IMR-90 (cell line): ENCODE measurements at regions not wholly inside any gene's neighbourhood (a gene's known extent, or its start where the extent isn't known, plus 50 kb on each side); places are given as distances from the start of the nearest gene placed in this dataset.

Source experiments
- ATAC-seq: fragments of 200-7000 bp; cut with Tn5 transposase; 2 replicates; pipeline ENCODE4 v1.9.1; 2020; ENCODE audit warnings: low read depth, mild to moderate bottlenecking, moderate library complexity
- BruUV-seq: library from RNA; stranded (reverse); fragments of 400-500 nt; replicated peaks from 2 replicates; lab custom pipeline; 2021; lab: Mats Ljungman, UMichigan
- CTCF ChIA-PET: fragments of 300-600 bp; formaldehyde crosslinking; extraction: SDS; loops from one replicate; lab custom pipeline; 2021; ENCODE audit warnings: antibody characterized with exemption; lab: Yijun Ruan, JAX
- POLR2A ChIA-PET: fragments of 300-600 bp; sonication (Branson Sonifier 250); formaldehyde crosslinking; loops from one replicate; lab custom pipeline; 2022; ENCODE audit warnings: antibody characterized with exemption; ENCODE audit not compliant: unreplicated experiment; lab: Charles Lee
- DNase-seq: peaks from one replicate; pipeline ENCODE4 v3.0.0; 2013
- H2AFZ ChIP-seq: replicated peaks from 2 replicates; pipeline ENCODE3; 2013; ENCODE audit warnings: low read length, mild to moderate bottlenecking; ENCODE audit not compliant: poor library complexity
- H2AK5ac ChIP-seq: 2 replicates; pipeline ENCODE4 v1.6.1; 2013; ENCODE audit warnings: low read depth, low read length, inconsistent platforms
- H2AK9ac ChIP-seq: replicated peaks from 2 replicates; pipeline ENCODE3; 2013; ENCODE audit warnings: mild to moderate bottlenecking, low read depth, low read length, moderate library complexity; ENCODE audit not compliant: poor library complexity
- H2BK120ac ChIP-seq: 2 replicates; pipeline ENCODE4 v1.6.1; 2013; ENCODE audit warnings: low read depth, low read length, inconsistent platforms
- H2BK15ac ChIP-seq: 3 replicates; pipeline ENCODE4 v1.6.1; 2013; ENCODE audit warnings: low read depth, low read length, inconsistent platforms
- H2BK20ac ChIP-seq: 2 replicates; pipeline ENCODE4 v1.6.1; 2013; ENCODE audit warnings: low read depth, mild to moderate bottlenecking, inconsistent platforms, low read length, moderate library complexity
- H2BK5ac ChIP-seq: 2 replicates; pipeline ENCODE4 v1.6.1; 2013; ENCODE audit warnings: mild to moderate bottlenecking, low read depth, low read length, inconsistent platforms; ENCODE audit not compliant: poor library complexity, severe bottlenecking
- H3K14ac ChIP-seq: replicated peaks from 2 replicates; pipeline ENCODE4 v1.6.1; 2013; ENCODE audit warnings: low read depth, low read length, inconsistent platforms
- H3K18ac ChIP-seq: 2 replicates; pipeline ENCODE4 v1.6.1; 2013; ENCODE audit warnings: low read depth, low read length, control low read depth
- H3K23ac ChIP-seq: 2 replicates; pipeline ENCODE4 v1.6.1; 2013; ENCODE audit warnings: low read depth, low read length, inconsistent platforms
- H3K27ac ChIP-seq: 2 replicates; pipeline ENCODE4 v1.5.1; 2013; ENCODE audit warnings: mild to moderate bottlenecking, control low read depth, low read length; ENCODE audit not compliant: insufficient read depth
- H3K27me3 ChIP-seq: 2 replicates; pipeline ENCODE4 v1.6.1; 2013; ENCODE audit warnings: low read length; ENCODE audit not compliant: control insufficient read depth, insufficient read depth
- H3K36me3 ChIP-seq: 2 replicates; pipeline ENCODE4 v1.6.1; 2013; ENCODE audit warnings: low read length, mixed read lengths; ENCODE audit not compliant: control insufficient read depth, insufficient read depth
- H3K4ac ChIP-seq: 2 replicates; pipeline ENCODE4 v1.6.1; 2013; ENCODE audit warnings: low read depth, low read length, inconsistent platforms
- H3K4me1 ChIP-seq: 2 replicates; pipeline ENCODE4 v1.6.1; 2013; ENCODE audit warnings: low read length, mixed read lengths; ENCODE audit not compliant: control insufficient read depth, insufficient read depth
- H3K4me2 ChIP-seq: 2 replicates; pipeline ENCODE4 v1.6.1; 2013; ENCODE audit warnings: low read depth, mild to moderate bottlenecking, control low read depth, low read length, moderate library complexity
- H3K4me3 ChIP-seq: 2 replicates; pipeline ENCODE4 v1.5.1; 2013; ENCODE audit warnings: low read depth, mild to moderate bottlenecking, control low read depth, low read length, moderate library complexity; ENCODE audit not compliant: insufficient read depth
- H3K56ac ChIP-seq: 2 replicates; pipeline ENCODE4 v1.6.1; 2013; ENCODE audit warnings: low read length, inconsistent platforms; ENCODE audit not compliant: insufficient read depth; ENCODE audit errors: extremely low read depth
- H3K79me1 ChIP-seq, 2 experiments: 2 replicates each; pipeline ENCODE4 v1.6.1; 2013; ENCODE audit warnings: low read length in 2 of 2, inconsistent platforms in 1 of 2, low read depth in 1 of 2
- H3K9ac ChIP-seq: 2 replicates; pipeline ENCODE4 v1.6.1; 2013; ENCODE audit warnings: low read depth, low read length, control low read depth
- H3K9me1 ChIP-seq: 2 replicates; pipeline ENCODE4 v1.6.1; 2013; ENCODE audit warnings: low read length, inconsistent platforms; ENCODE audit not compliant: insufficient read depth
- H3K9me3 ChIP-seq: 2 replicates; pipeline ENCODE4 v1.6.1; 2013; ENCODE audit warnings: low read length; ENCODE audit not compliant: control insufficient read depth, insufficient read depth
- H4K20me1 ChIP-seq: 2 replicates; pipeline ENCODE4 v1.6.1; 2013; ENCODE audit warnings: low read length, inconsistent platforms; ENCODE audit not compliant: insufficient read depth
- H4K5ac ChIP-seq: 2 replicates; pipeline ENCODE4 v1.6.1; 2013; ENCODE audit warnings: mild to moderate bottlenecking, low read depth, low read length, control low read depth
- H4K8ac ChIP-seq, 2 experiments: 2 replicates each; pipeline ENCODE4 v1.6.1; 2013; ENCODE audit warnings: low read depth in 2 of 2, low read length in 2 of 2, control low read depth in 1 of 2, inconsistent platforms in 1 of 2
- H4K91ac ChIP-seq: 2 replicates; pipeline ENCODE4 v1.6.1; 2013; ENCODE audit warnings: low read depth, low read length, inconsistent platforms; ENCODE audit not compliant: insufficient read depth
- BHLHE40 ChIP-seq: fragments of 150-350 bp; IDR thresholded peaks from 2 replicates; pipeline ENCODE4 v1.6.1; 2016; ENCODE audit warnings: mild to moderate bottlenecking, low read depth, low read length
- CEBPB ChIP-seq: IDR thresholded peaks from 2 replicates; pipeline ENCODE4 v1.6.1; 2012; ENCODE audit warnings: low read depth, low read length, improper control_type of control experiment
- MAFK ChIP-seq: IDR thresholded peaks from 2 replicates; pipeline ENCODE4 v1.6.1; 2012; ENCODE audit warnings: low read depth, low read length, improper control_type of control experiment
- MXI1 ChIP-seq: IDR thresholded peaks from 2 replicates; pipeline ENCODE4 v1.6.1; 2012; ENCODE audit warnings: low read depth, mild to moderate bottlenecking, low read length, moderate library complexity, borderline replicate concordance
- POLR2A ChIP-seq: IDR thresholded peaks from 2 replicates; pipeline ENCODE4 v1.6.1; 2012; ENCODE audit warnings: mild to moderate bottlenecking, low read depth, low read length
- RAD21 ChIP-seq: IDR thresholded peaks from 2 replicates; pipeline ENCODE4 v1.6.1; 2012; ENCODE audit warnings: low read length, improper control_type of control experiment
- RCOR1 ChIP-seq: IDR thresholded peaks from 2 replicates; pipeline ENCODE4 v1.6.1; 2012; ENCODE audit warnings: mild to moderate bottlenecking, low read length, improper control_type of control experiment; ENCODE audit not compliant: insufficient replicate concordance
- RFX5 ChIP-seq: IDR thresholded peaks from 2 replicates; pipeline ENCODE4 v1.8.0; 2012; ENCODE audit warnings: low read depth, mild to moderate bottlenecking, low read length, moderate library complexity
- WGBS, 2 experiments: methylation state at CpG; one replicate each; pipeline versions ENCODE4 v1.1.5 to v1.1.7; 2013; ENCODE audit warnings: missing lambda C conversion rate in 2 of 2; ENCODE audit not compliant: insufficient read length in 1 of 2; ENCODE audit errors: extremely low coverage in 2 of 2; 5-methylcytosine and 5-hydroxymethylcytosine counted together
- dilution Hi-C: fragments of 300-500 bp; cut with HindIII; formaldehyde crosslinking; loops from one replicate; pipeline ENCODE4 v1.14.3; 2018; ENCODE audit warnings: low sequenced_read_pairs; ENCODE audit not compliant: unreplicated experiment
- in situ Hi-C: fragments of 300-500 bp; cut with MboI; formaldehyde crosslinking; loops from 3 replicates; pipeline ENCODE4 v1.14.3; 2019; ENCODE audit warnings: low sequenced_read_pairs, inconsistent platforms, mixed read lengths
- intact Hi-C: fragments of 100-400 bp; cut with micrococcal nuclease; formaldehyde crosslinking; loops from 2 replicates; pipeline ENCODE4 v1.10.0; 2022
- TF ChIP-seq, protein P1 (sequence below): fragments of 150-350 bp; IDR thresholded peaks from 2 replicates; pipeline ENCODE4 v1.6.1; 2017; ENCODE audit warnings: mild to moderate bottlenecking, antibody characterized with exemption, low read length, low read depth
- TF ChIP-seq, protein P2 (sequence below): conservative IDR thresholded peaks from 2 replicates; pipeline ENCODE4 v1.5.1; 2012; ENCODE audit warnings: mild to moderate bottlenecking, low read depth, low read length, improper control_type of control experiment

DNA sequence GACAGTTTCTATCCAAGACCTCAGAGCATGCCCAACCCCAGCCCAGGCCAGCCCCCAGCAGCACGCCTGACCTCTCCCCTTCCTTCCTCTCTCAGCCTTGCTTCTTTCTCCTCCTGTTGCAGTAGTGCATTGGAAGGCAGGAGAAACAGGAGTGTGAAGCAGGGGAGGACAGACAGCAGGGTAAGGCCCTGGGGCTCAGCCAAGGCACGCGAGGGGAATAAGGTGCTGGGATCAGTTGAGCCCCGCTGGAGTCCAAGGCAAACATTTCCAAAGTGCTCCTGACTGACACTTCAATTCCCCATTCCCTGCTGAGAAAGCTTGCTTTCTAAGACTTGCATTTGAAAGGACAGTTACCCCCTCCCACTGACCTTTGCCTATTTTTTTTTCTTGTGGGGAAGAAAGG lies 73.1 kb upstream of the OLFM4 start:
- BruUV-seq = no TSS peak
- H2BK120ac ChIP-seq = no peak overlapping the region
- no peak overlapping the region for H3K23ac ChIP-seq
- in situ Hi-C loops = no loop called here
- no peak overlapping the region for H4K8ac ChIP-seq
- H2BK5ac ChIP-seq = no peak overlapping the region
- no peak overlapping the region for H3K9ac ChIP-seq
- no peaks in the 10 kb centered on the region for H3K27me3 ChIP-seq
- intact Hi-C loops = no loop called here
- no peaks in the 10 kb centered on the region for H4K20me1 ChIP-seq
- TF ChIP-seq BHLHE40 (no peak), RFX5 (no peak), MAFK (no peak), MXI1 (no peak), POLR2A (no peak), RCOR1 (no peak), RAD21 (no peak), CEBPB (no peak)
- TF ChIP-seq, protein P1, sequence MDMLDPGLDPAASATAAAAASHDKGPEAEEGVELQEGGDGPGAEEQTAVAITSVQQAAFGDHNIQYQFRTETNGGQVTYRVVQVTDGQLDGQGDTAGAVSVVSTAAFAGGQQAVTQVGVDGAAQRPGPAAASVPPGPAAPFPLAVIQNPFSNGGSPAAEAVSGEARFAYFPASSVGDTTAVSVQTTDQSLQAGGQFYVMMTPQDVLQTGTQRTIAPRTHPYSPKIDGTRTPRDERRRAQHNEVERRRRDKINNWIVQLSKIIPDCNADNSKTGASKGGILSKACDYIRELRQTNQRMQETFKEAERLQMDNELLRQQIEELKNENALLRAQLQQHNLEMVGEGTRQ = no peak
- TF ChIP-seq, protein P2, sequence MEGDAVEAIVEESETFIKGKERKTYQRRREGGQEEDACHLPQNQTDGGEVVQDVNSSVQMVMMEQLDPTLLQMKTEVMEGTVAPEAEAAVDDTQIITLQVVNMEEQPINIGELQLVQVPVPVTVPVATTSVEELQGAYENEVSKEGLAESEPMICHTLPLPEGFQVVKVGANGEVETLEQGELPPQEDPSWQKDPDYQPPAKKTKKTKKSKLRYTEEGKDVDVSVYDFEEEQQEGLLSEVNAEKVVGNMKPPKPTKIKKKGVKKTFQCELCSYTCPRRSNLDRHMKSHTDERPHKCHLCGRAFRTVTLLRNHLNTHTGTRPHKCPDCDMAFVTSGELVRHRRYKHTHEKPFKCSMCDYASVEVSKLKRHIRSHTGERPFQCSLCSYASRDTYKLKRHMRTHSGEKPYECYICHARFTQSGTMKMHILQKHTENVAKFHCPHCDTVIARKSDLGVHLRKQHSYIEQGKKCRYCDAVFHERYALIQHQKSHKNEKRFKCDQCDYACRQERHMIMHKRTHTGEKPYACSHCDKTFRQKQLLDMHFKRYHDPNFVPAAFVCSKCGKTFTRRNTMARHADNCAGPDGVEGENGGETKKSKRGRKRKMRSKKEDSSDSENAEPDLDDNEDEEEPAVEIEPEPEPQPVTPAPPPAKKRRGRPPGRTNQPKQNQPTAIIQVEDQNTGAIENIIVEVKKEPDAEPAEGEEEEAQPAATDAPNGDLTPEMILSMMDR = no peak
- no peaks in the 10 kb centered on the region for H3K4me1 ChIP-seq
- H4K5ac ChIP-seq = no peak overlapping the region
- H3K36me3 ChIP-seq = no peaks in the 10 kb centered on the region
- no peaks in the 10 kb centered on the region for H3K9me3 ChIP-seq
- H2AFZ ChIP-seq = no peak overlapping the region
- ATAC-seq (no peak), DNase-seq (no peak)
- H3K18ac ChIP-seq = no peak overlapping the region
- no peak overlapping the region for H2AK9ac ChIP-seq
- dilution Hi-C loops = no loop called here
- POLR2A ChIA-PET = no interaction called here
- H3K4ac ChIP-seq = no peak overlapping the region
- no peak overlapping the region for H3K14ac ChIP-seq
- no peaks in the 10 kb centered on the region for H3K9me1 ChIP-seq
- CTCF ChIA-PET = interaction anchor here (1.3 kb wide), 1 partner anchor 13 kb away, joined by 5 read pairs; no protein-coding TSS in a partner anchor
- H2BK15ac ChIP-seq = no peak overlapping the region
- no CpG with 5 or more reads among the region's 4 CpGs for WGBS, 2 experiments
- no peak overlapping the region for H3K56ac ChIP-seq
- no peak overlapping the region for H4K91ac ChIP-seq
- H2AK5ac ChIP-seq = no peak overlapping the region
- no peak overlapping the region for H2BK20ac ChIP-seq
- H3K27ac ChIP-seq = no peak overlapping the region
- H3K4me3 ChIP-seq = no peak overlapping the region
- no peak overlapping the region for H3K4me2 ChIP-seq
- no peaks in the 10 kb centered on the region for H3K79me1 ChIP-seq
